Medulla oblongata (tissue), 1 donor: ENCODE measurements at regions not wholly inside any gene's neighbourhood (a gene's known extent, or its start where the extent isn't known, plus 50 kb on each side); places are given as distances from the start of the nearest gene placed in this dataset.
"Not testable (repeated sequence)": the region's sequence is repeated elsewhere in the genome, so short reads cannot be mapped to it uniquely, and the experiment has no call there.

ENCODE experiments used
- DNase-seq: peaks from one replicate; pipeline ENCODE4 v3.0.0-alpha.2; 2015; ENCODE audit errors: extremely low spot score

- DNase-seq: not testable (repeated sequence)
Measured at GRCh38 chr2:39830610-39831009, 51.6 kb upstream of the THUMPD2 start.
